Fibroblast of villous mesenchyme (primary cell): ENCODE measurements at regions not wholly inside any gene's neighbourhood (a gene's known extent, or its start where the extent isn't known, plus 50 kb on each side); places are given as distances from the start of the nearest gene placed in this dataset.
A peak's percentile ranks its signal among the peaks of the same experiment; 100 is the strongest.

Source experiments
- DNase-seq: peaks from one replicate; pipeline ENCODE4 v3.0.0-alpha.2; 2010; ENCODE audit warnings: low read depth
- H3K4me3 ChIP-seq: 2 replicates; pipeline ENCODE4 v1.5.1; 2011; ENCODE audit warnings: low read depth, mild to moderate bottlenecking, low read length
- TF ChIP-seq, protein P1 (sequence below): IDR thresholded peaks from 2 replicates; pipeline ENCODE4 v1.5.1; 2012; ENCODE audit warnings: low read depth, mild to moderate bottlenecking, low read length; ENCODE audit not compliant: insufficient read depth

DNA sequence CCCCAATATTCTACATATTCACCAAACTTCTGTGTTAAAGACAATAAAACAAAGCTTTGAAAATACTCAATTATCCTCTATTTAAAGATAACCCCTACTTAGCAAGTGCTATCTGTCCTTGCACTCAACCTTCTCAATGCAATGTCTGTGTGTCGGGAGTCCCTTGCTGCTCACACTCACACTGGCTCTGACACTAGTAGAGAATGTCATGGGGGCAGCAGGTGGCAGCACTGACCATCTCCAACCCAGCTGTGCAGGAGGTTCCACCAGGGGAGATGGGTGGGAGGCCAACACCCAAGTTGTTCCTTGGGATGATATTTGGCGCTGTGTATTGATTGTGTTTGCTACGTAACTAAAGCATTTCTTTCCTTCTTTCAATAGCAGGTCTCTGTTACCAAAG is 59.4 kb upstream of the SIMC1 start:
- DNase-seq = no peak
- TF ChIP-seq, protein P1, sequence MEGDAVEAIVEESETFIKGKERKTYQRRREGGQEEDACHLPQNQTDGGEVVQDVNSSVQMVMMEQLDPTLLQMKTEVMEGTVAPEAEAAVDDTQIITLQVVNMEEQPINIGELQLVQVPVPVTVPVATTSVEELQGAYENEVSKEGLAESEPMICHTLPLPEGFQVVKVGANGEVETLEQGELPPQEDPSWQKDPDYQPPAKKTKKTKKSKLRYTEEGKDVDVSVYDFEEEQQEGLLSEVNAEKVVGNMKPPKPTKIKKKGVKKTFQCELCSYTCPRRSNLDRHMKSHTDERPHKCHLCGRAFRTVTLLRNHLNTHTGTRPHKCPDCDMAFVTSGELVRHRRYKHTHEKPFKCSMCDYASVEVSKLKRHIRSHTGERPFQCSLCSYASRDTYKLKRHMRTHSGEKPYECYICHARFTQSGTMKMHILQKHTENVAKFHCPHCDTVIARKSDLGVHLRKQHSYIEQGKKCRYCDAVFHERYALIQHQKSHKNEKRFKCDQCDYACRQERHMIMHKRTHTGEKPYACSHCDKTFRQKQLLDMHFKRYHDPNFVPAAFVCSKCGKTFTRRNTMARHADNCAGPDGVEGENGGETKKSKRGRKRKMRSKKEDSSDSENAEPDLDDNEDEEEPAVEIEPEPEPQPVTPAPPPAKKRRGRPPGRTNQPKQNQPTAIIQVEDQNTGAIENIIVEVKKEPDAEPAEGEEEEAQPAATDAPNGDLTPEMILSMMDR = peak; percentile 29
- H3K4me3 ChIP-seq = no peak overlapping the region

DNA sequence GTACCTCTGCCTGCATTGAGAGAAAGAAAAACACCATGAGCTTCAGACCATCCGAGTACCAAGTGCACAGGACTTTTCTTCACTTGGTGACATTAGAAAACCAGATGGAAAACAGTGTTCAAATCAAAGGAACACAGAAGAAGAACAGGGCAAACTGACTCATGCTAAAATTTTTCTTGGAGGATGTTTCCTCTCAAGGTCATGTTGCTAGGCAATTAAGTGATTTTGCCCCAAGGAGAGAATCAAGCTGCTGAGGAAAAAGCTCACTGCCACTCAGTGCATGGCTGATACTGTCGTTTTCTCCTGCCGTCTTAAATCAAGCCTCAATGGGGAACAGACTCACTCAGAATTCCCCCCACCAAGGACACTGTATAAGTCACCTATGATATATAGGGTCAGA is 57.9 kb upstream of the SIMC1 start:
- no peak overlapping the region for H3K4me3 ChIP-seq
- DNase-seq = peak; percentile 20
- TF ChIP-seq, protein P1 = no peak

DNA sequence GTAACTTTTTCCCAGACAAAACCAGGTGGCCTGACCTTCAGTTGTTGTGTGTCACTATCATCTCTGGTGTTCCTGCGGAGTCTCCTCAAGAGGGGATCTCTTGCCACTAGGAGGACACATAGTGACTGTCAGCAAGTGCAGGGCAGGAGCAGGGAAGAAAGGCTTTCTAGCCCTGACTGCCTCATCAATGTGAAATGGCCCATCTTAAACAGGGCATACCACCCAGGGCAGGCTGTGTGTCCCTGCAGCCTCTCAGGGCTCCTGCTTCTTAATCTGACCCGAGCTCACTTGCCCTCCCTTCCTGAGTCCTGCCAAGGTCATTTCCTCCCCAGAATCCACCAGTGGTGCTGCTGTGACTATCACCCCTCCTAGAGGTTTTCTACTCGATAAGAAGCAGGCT is 57.4 kb upstream of the SIMC1 start:
- no peak overlapping the region for H3K4me3 ChIP-seq
- DNase-seq = no peak
- TF ChIP-seq, protein P1 = no peak

DNA sequence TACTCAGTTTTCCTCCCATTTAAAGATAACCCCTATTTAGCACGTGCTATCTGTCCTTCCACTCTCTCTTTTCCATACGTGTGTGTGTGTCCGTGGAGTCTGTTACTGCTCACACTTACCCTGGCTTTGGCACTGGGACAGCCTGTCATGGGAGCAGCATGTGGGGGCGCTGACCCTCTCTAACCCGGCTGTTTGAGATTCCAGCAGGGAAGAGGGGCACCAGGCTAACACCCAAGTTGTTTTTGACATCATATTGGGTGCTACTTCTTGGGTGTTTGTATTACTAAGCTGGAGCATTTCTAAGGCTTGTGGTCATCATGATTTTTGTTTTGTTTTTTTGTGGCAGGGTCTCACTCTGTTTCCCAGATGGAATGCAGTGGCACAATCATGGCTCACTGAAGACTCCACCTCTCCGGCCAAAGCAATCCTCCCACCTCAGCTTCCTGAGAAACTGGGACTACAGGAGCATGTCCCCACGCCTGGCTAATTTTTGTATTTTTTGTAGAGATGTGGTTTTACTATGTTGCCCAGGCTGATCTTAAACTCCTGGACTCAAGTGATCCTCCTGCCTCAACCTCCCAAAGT is 56.9 kb upstream of the SIMC1 start:
- TF ChIP-seq, protein P1 = no peak
- no peak overlapping the region for H3K4me3 ChIP-seq
- DNase-seq = no peak

DNA sequence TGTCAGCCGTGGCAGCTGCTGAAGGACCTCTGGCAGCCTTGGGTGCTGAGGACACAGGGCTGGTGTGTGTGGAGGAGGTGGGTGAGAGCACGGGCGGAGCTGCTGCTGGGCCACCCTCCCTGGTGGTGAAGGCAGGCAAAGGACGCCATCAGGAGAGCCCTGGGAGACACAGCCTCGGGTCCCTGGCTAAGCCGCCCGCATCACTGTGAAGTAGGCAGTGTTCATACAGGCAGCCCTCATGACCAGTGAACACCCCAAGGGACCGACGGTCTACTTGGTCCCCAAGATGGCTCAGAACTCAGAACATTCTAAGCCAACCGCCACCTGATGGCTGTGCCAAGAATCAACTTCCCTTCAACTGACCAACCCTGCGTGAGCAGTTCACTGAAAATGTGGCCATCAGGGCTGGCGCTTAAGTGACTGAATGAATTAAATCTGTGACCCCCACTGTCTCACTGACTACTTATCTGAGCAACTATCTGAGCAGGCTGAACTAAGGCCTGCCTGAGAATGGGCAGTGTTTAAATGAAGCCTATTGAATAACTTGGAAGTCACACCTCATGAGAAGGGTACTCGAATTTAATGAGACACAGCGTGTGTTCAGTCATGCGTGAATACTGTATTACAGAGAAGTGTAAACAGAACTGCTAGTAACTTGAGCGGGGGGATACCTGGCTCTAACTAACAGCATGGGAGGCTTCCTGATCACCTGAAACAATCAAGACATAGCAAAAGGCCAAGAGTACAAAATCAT is 54.7 kb upstream of the SIMC1 start:
- H3K4me3 ChIP-seq = no peak overlapping the region
- DNase-seq = no peak
- TF ChIP-seq, protein P1 = no peak

DNA sequence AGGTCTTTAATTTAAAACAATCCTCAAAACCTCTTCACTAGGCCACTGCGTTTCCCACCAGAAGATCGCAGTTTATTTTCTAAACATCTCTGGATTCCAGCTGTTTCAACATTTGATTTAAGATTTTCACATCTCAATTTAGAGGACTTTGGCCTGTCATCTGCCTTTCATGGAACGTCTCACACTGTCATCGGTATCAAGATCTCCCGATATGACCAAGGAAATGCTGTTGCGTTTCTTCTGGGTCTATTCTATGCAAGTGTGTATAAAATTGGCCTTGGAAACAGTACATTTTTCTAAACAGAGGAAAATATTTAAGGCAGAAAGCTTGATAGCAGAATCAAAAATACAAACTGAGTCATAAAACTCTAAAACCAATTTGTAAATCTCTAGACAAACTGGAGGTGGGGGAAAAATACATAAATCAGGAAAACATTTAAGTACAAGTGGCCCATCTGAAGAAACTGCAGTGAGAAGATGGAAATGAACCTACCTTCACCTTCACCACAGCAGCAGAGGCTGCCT is 53.6 kb upstream of the SIMC1 start:
- TF ChIP-seq, protein P1 = no peak
- no peak overlapping the region for H3K4me3 ChIP-seq
- no peak for DNase-seq
